ENCODE measurements at regions not wholly inside any gene's neighbourhood (a gene's known extent, or its start where the extent isn't known, plus 50 kb on each side); places are given as distances from the start of the nearest gene placed in this dataset.

- no peak overlapping the region for H3K27ac ChIP-seq
- no peaks in the 10 kb centered on the region for H3K9me3 ChIP-seq
- TF ChIP-seq CTCF (IDR thresholded peaks at IDR 0.05): no peak
- no peaks in the 10 kb centered on the region for H3K4me1 ChIP-seq
- H3K4me3 ChIP-seq: no peak overlapping the region
- no peaks in the 10 kb centered on the region for H3K27me3 ChIP-seq
- DNase-seq (no peak), ATAC-seq (no peak)
- intact Hi-C loops (cut with DNase I): no loop called here
- H3K36me3 ChIP-seq: no peaks in the 10 kb centered on the region
These were observed 394.8 kb downstream of the QKI start for GRCh38 chr6:163809364-163809763.

- H3K9me3 ChIP-seq: no peaks in the 10 kb centered on the region
- H3K27me3 ChIP-seq: no peaks in the 10 kb centered on the region
- DNase-seq (no peak), ATAC-seq (no peak)
- no peak for TF ChIP-seq CTCF (IDR thresholded peaks at IDR 0.05)
- H3K36me3 ChIP-seq: no peaks in the 10 kb centered on the region
- H3K4me3 ChIP-seq: no peak overlapping the region
- H3K27ac ChIP-seq: no peak overlapping the region
- intact Hi-C loops (cut with DNase I): no loop called here
- no peaks in the 10 kb centered on the region for H3K4me1 ChIP-seq
These were observed 394.4 kb downstream of the QKI start for GRCh38 chr6:163808871-163809270.

GRCh38 chr6:163808231-163808630 is 393.7 kb downstream of the QKI start:
- Histone ChIP-seq H3K27me3 (no peaks in the 10 kb centered on the region), H3K4me1 (no peaks in the 10 kb centered on the region), H3K9me3 (no peaks in the 10 kb centered on the region), H3K36me3 (no peaks in the 10 kb centered on the region), H3K4me3 (no peak overlapping the region), H3K27ac (no peak overlapping the region)
- ATAC-seq (no peak), DNase-seq (no peak)
- intact Hi-C loops (cut with DNase I): no loop called here
- TF ChIP-seq CTCF (IDR thresholded peaks at IDR 0.05): no peak

GRCh38 chr6:163806755-163807499 is 392.4 kb downstream of the QKI start:
- Histone ChIP-seq H3K27ac (no peak overlapping the region), H3K4me3 (no peak overlapping the region), H3K27me3 (no peaks in the 10 kb centered on the region), H3K36me3 (no peaks in the 10 kb centered on the region), H3K9me3 (no peaks in the 10 kb centered on the region), H3K4me1 (no peaks in the 10 kb centered on the region)
- ATAC-seq (no peak), DNase-seq (no peak)
- intact Hi-C loops (cut with DNase I): no loop called here
- TF ChIP-seq CTCF (IDR thresholded peaks at IDR 0.05): no peak

GRCh38 chr6:163804991-163805390 is 390.5 kb downstream of the QKI start:
- no peak overlapping the region for H3K27ac ChIP-seq
- H3K4me3 ChIP-seq: no peak overlapping the region
- ATAC-seq (no peak), DNase-seq (no peak)
- H3K4me1 ChIP-seq: no peaks in the 10 kb centered on the region
- no peak for TF ChIP-seq CTCF (IDR thresholded peaks at IDR 0.05)
- H3K36me3 ChIP-seq: no peaks in the 10 kb centered on the region
- intact Hi-C loops (cut with DNase I): no loop called here
- H3K27me3 ChIP-seq: no peaks in the 10 kb centered on the region
- no peaks in the 10 kb centered on the region for H3K9me3 ChIP-seq

GRCh38 chr6:163802267-163802666 is 387.7 kb downstream of the QKI start:
- no peaks in the 10 kb centered on the region for H3K4me1 ChIP-seq
- H3K4me3 ChIP-seq: no peak overlapping the region
- intact Hi-C loops (cut with DNase I): no loop called here
- no peaks in the 10 kb centered on the region for H3K36me3 ChIP-seq
- no peaks in the 10 kb centered on the region for H3K9me3 ChIP-seq
- H3K27me3 ChIP-seq: no peaks in the 10 kb centered on the region
- no peak overlapping the region for H3K27ac ChIP-seq
- ATAC-seq (no peak), DNase-seq (no peak)
- TF ChIP-seq CTCF (IDR thresholded peaks at IDR 0.05): no peak
